ENCODE measurements at regions not wholly inside any gene's neighbourhood (a gene's known extent, or its start where the extent isn't known, plus 50 kb on each side); places are given as distances from the start of the nearest gene placed in this dataset.

GRCh38 chr6:34646714-34647113 is 49.9 kb downstream of the ILRUN start:
- CTCF ChIA-PET = no interaction called here
- intact Hi-C loops (cut with micrococcal nuclease) = no loop called here

GRCh38 chr6:34645627-34646026 is 50.9 kb downstream of the ILRUN start:
- H3K9ac ChIP-seq (ENCODE audit: low read length) = no peak overlapping the region
- DNase-seq (no peak), ATAC-seq (ENCODE audit: low read depth) (no peak)
- peaks cover 3 to 46% of the 10 kb centered on the region in 2 experiments for H3K36me3 ChIP-seq (replicated peaks in 1 of 2; ENCODE audit: control extremely low read depth in 1 of 2, control insufficient read depth in 1 of 2, extremely low read depth in 1 of 2, insufficient read depth in 2 of 2, low read length in 1 of 2)
- peaks cover 57% of the 10 kb centered on the region for H4K20me1 ChIP-seq (ENCODE audit: control insufficient read depth, insufficient read depth, low read length, poor library complexity, severe bottlenecking)
- H3K4me3 Mint-ChIP-seq = no peak overlapping the region
- peaks cover 92% of the 10 kb centered on the region for H3K79me2 ChIP-seq (ENCODE audit: control insufficient read depth, insufficient read depth, low read length)
- intact Hi-C loops (cut with micrococcal nuclease) = no loop called here
- no peak overlapping the region for H3K27ac Mint-ChIP-seq
- ChIA-PET CTCF (no interaction called here), POLR2A (no interaction called here)
- WGBS (ENCODE audit: insufficient coverage) = 98% methylated on average over 5 of the region's 5 CpGs
- no peak overlapping the region for H3K27ac ChIP-seq (ENCODE audit: low read length in 2 of 2)
- no peak overlapping the region for H3K4me3 ChIP-seq (ENCODE audit: control extremely low read depth in 1 of 5, extremely low read depth in 1 of 5, insufficient read depth in 1 of 5, low read depth in 2 of 5, low read length in 4 of 5)
- TF ChIP-seq CTCF (IDR thresholded peaks at IDR 0.05) = no peak
- TF ChIP-seq EZH2 (IDR thresholded peaks at IDR 0.05; ENCODE audit: borderline replicate concordance, insufficient read depth, low read depth, low read length, poor library complexity, severe bottlenecking) = no peak
- peaks cover 25% of the 10 kb centered on the region for H3K4me1 Mint-ChIP-seq
- H3K27me3 ChIP-seq (replicated peaks in 1 of 4; ENCODE audit: control extremely low read depth in 1 of 4, control insufficient read depth in 3 of 4, insufficient read depth in 4 of 4, low read length in 3 of 4) = no peaks in the 10 kb centered on the region
- H3K27me3 Mint-ChIP-seq = no peaks in the 10 kb centered on the region
- no peaks in the 10 kb centered on the region for H3K9me3 Mint-ChIP-seq (ENCODE audit: insufficient read depth)
- H3K4me2 ChIP-seq (replicated peaks; ENCODE audit: low read depth, low read length, poor library complexity, severe bottlenecking) = no peak overlapping the region
- H2AFZ ChIP-seq (ENCODE audit: insufficient read depth, low read depth, low read length, poor library complexity, severe bottlenecking) = no peak overlapping the region
- H3K9me3 ChIP-seq (ENCODE audit: control extremely low read depth in 1 of 3, control insufficient read depth in 2 of 3, insufficient read depth in 1 of 3, low read length in 2 of 3) = no peaks in the 10 kb centered on the region
- no peaks in the 10 kb centered on the region for H3K4me1 ChIP-seq (ENCODE audit: control insufficient read depth in 2 of 2, insufficient read depth in 2 of 2, low read length in 2 of 2)

More at GRCh38 chr6:34646714-34647113, 49.9 kb downstream of the ILRUN start:
- POLR2A ChIA-PET = no interaction called here
- DNase-seq = no peak
- Histone ChIP-seq H3K27me3 (replicated peaks in 1 of 4; ENCODE audit: control extremely low read depth in 1 of 4, control insufficient read depth in 3 of 4, insufficient read depth in 4 of 4, low read length in 3 of 4) (no peaks in the 10 kb centered on the region), H3K36me3 (replicated peaks in 1 of 2; ENCODE audit: control extremely low read depth in 1 of 2, control insufficient read depth in 1 of 2, extremely low read depth in 1 of 2, insufficient read depth in 2 of 2, low read length in 1 of 2) (peaks cover 7 to 46% of the 10 kb centered on the region in 2 experiments), H3K79me2 (ENCODE audit: control insufficient read depth, insufficient read depth, low read length) (peaks cover 90% of the 10 kb centered on the region), H3K4me1 (ENCODE audit: control insufficient read depth in 2 of 2, insufficient read depth in 2 of 2, low read length in 2 of 2) (no peaks in the 10 kb centered on the region), H2AFZ (ENCODE audit: insufficient read depth, low read depth, low read length, poor library complexity, severe bottlenecking) (no peak overlapping the region), H4K20me1 (ENCODE audit: control insufficient read depth, insufficient read depth, low read length, poor library complexity, severe bottlenecking) (peaks cover 59% of the 10 kb centered on the region), H3K27ac (ENCODE audit: low read length in 2 of 2) (no peak overlapping the region), H3K4me2 (replicated peaks; ENCODE audit: low read depth, low read length, poor library complexity, severe bottlenecking) (no peak overlapping the region), H3K4me3 (ENCODE audit: control extremely low read depth in 1 of 5, extremely low read depth in 1 of 5, insufficient read depth in 1 of 5, low read depth in 2 of 5, low read length in 4 of 5) (no peak overlapping the region), H3K9ac (ENCODE audit: low read length) (no peak overlapping the region), H3K9me3 (ENCODE audit: control extremely low read depth in 1 of 3, control insufficient read depth in 2 of 3, insufficient read depth in 1 of 3, low read length in 2 of 3) (no peaks in the 10 kb centered on the region)
- ATAC-seq (ENCODE audit: low read depth) = no peak
- TF ChIP-seq CTCF (IDR thresholded peaks at IDR 0.05) (no peak), EZH2 (IDR thresholded peaks at IDR 0.05; ENCODE audit: borderline replicate concordance, insufficient read depth, low read depth, low read length, poor library complexity, severe bottlenecking) (no peak)
- no peaks in the 10 kb centered on the region for H3K9me3 Mint-ChIP-seq (ENCODE audit: insufficient read depth)
- 100% methylated on average over 1 of the region's 2 CpGs for WGBS (ENCODE audit: insufficient coverage)
- peaks cover 30% of the 10 kb centered on the region for H3K4me1 Mint-ChIP-seq
- no peak overlapping the region for H3K4me3 Mint-ChIP-seq
- no peak overlapping the region for H3K27ac Mint-ChIP-seq
- no peaks in the 10 kb centered on the region for H3K27me3 Mint-ChIP-seq

All from B cell (primary cell).